Keratinocyte (primary cell): ENCODE measurements at regions not wholly inside any gene's neighbourhood (a gene's known extent, or its start where the extent isn't known, plus 50 kb on each side); places are given as distances from the start of the nearest gene placed in this dataset.

Experiments used
- DNase-seq: peaks from one replicate; pipeline ENCODE4 v3.0.0-alpha.2; 2011; ENCODE audit warnings: low read depth, missing footprints, low spot score
- FAIRE-seq: peaks from 2 replicates; lab custom pipeline; 2011; peaks lifted over from hg19 to GRCh38; lab: Jason Lieb, UNC
- H2AFZ ChIP-seq: 2 replicates; pipeline ENCODE4 v1.6.0; 2012; ENCODE audit warnings: low read length, control low read depth, inconsistent platforms; ENCODE audit not compliant: control insufficient read depth
- H3K27ac ChIP-seq: 2 replicates; pipeline ENCODE4 v1.5.1; 2011; ENCODE audit warnings: low read length; ENCODE audit not compliant: control insufficient read depth, insufficient read depth
- H3K27me3 ChIP-seq: 3 replicates; pipeline ENCODE4 v1.6.0; 2011; ENCODE audit warnings: low read length; ENCODE audit not compliant: control insufficient read depth, insufficient read depth; ENCODE audit errors: extremely low read depth
- H3K36me3 ChIP-seq, 2 experiments: 2 replicates in 1 of 2; 3 replicates in 1 of 2; pipeline ENCODE4 v1.5.1; 2011; ENCODE audit warnings: low read length in 2 of 2, mild to moderate bottlenecking in 1 of 2; ENCODE audit not compliant: control insufficient read depth in 2 of 2, insufficient read depth in 2 of 2; ENCODE audit errors: extremely low read depth in 1 of 2
- H3K4me1 ChIP-seq: 3 replicates; pipeline ENCODE4 v1.5.1; 2011; ENCODE audit warnings: low read length; ENCODE audit not compliant: control insufficient read depth, insufficient read depth; ENCODE audit errors: extremely low read depth
- H3K4me2 ChIP-seq: 3 replicates; pipeline ENCODE4 v1.6.0; 2011; ENCODE audit warnings: low read depth, low read length; ENCODE audit not compliant: control insufficient read depth, insufficient read depth; ENCODE audit errors: extremely low read depth
- H3K4me3 ChIP-seq, 3 experiments: fragments of 200-600 bp in 1 of 3; sonication (generic) in 1 of 3; 2 replicates in 2 of 3; 3 replicates in 1 of 3; pipeline ENCODE4 v1.5.1; 2011 to 2016; ENCODE audit warnings: low read length in 3 of 3, mild to moderate bottlenecking in 3 of 3, control low read depth in 2 of 3, inconsistent platforms in 1 of 3, low read depth in 1 of 3, mixed read lengths in 1 of 3, mixed run types in 1 of 3, moderate library complexity in 1 of 3; ENCODE audit not compliant: control insufficient read depth in 2 of 3, insufficient read depth in 2 of 3; ENCODE audit errors: extremely low read depth in 1 of 3
- H3K79me2 ChIP-seq: 2 replicates; pipeline ENCODE4 v1.6.0; 2012; ENCODE audit warnings: low read length; ENCODE audit not compliant: control insufficient read depth, insufficient read depth
- H3K9ac ChIP-seq: 3 replicates; pipeline ENCODE4 v1.6.0; 2011; ENCODE audit warnings: low read length; ENCODE audit not compliant: control insufficient read depth, insufficient read depth; ENCODE audit errors: extremely low read depth
- H3K9me1 ChIP-seq: 3 replicates; pipeline ENCODE4 v1.6.0; 2011; ENCODE audit warnings: low read length; ENCODE audit not compliant: control insufficient read depth, insufficient read depth; ENCODE audit errors: extremely low read depth
- H3K9me3 ChIP-seq: 2 replicates; pipeline ENCODE4 v1.5.1; 2012; ENCODE audit warnings: low read depth, low read length; ENCODE audit not compliant: control insufficient read depth
- H4K20me1 ChIP-seq: 3 replicates; pipeline ENCODE4 v1.6.0; 2011; ENCODE audit warnings: low read length; ENCODE audit not compliant: control insufficient read depth, insufficient read depth; ENCODE audit errors: extremely low read depth
- CTCF ChIP-seq, 3 experiments: IDR thresholded peaks in 1 of 3; conservative IDR thresholded peaks in 1 of 3; optimal IDR thresholded peaks in 1 of 3; 2 replicates in 2 of 3; 3 replicates in 1 of 3; pipeline versions ENCODE3 to v1.5.1; 2011; ENCODE audit warnings: low read length in 3 of 3, mild to moderate bottlenecking in 3 of 3, moderate library complexity in 2 of 3, control low read depth in 1 of 3, inconsistent platforms in 1 of 3; ENCODE audit not compliant: insufficient read depth in 2 of 3; ENCODE audit errors: extremely low read depth in 1 of 3
- EZH2 ChIP-seq: IDR thresholded peaks from one replicate; pipeline ENCODE4 v1.6.1; 2012; ENCODE audit warnings: inconsistent platforms, mild to moderate bottlenecking, low read length, moderate library complexity
- dilution Hi-C: fragments of 300-500 bp; cut with MboI; formaldehyde crosslinking; loops from one replicate; pipeline ENCODE4 v1.7.0; 2020; ENCODE audit warnings: low sequenced_read_pairs; ENCODE audit not compliant: extremely low pct_ligation_motif_present

GRCh38 chr12:127223011-127223410, 1044.0 kb upstream of the TMEM132C start:
- Histone ChIP-seq H3K36me3 (no peaks in the 10 kb centered on the region), H3K9ac (no peak overlapping the region), H3K79me2 (no peaks in the 10 kb centered on the region), H2AFZ (no peak overlapping the region), H3K9me1 (no peaks in the 10 kb centered on the region), H3K4me2 (no peak overlapping the region), H3K27me3 (no peaks in the 10 kb centered on the region), H3K4me3 (no peak overlapping the region), H3K4me1 (no peaks in the 10 kb centered on the region), H3K27ac (no peak overlapping the region), H3K9me3 (no peaks in the 10 kb centered on the region), H4K20me1 (no peaks in the 10 kb centered on the region)
- no peak for TF ChIP-seq EZH2
- TF ChIP-seq CTCF (optimal IDR thresholded peaks at IDR 0.05 in 1 of 3, IDR thresholded peaks at IDR 0.05 in 1 of 3, conservative IDR thresholded peaks at IDR 0.05 in 1 of 3; ENCODE audit: extremely low read depth in 1 of 3, insufficient read depth in 2 of 3, low read length in 3 of 3): no peak
- no peak for DNase-seq
- dilution Hi-C loops: no loop called here
- no peak for FAIRE-seq

DNA sequence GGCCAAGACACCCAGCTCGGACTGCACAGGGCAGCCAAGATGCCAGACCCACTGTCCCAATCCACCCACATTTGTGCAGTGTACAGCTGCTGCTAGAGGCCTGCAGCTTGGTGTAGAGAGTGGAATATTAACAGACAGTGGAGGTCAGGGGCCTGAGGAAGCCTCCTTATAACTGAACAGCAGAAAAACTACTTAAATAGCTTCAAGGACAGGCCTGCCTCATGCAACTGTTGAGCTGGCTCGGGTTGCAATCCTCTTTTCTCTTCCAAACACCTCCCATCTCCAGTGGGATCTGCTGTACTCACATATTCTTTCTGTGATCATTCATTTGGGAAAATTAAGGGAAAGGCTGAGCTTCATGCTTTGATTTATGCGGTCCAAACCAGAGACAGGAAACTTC, 1043.2 kb upstream of the TMEM132C start:
- Histone ChIP-seq H2AFZ (no peak overlapping the region), H3K4me2 (no peak overlapping the region)
- FAIRE-seq: no peak

More for the DNA sequence above, 1043.2 kb upstream of the TMEM132C start:
- no peaks in the 10 kb centered on the region for H3K79me2 ChIP-seq
- TF ChIP-seq CTCF (optimal IDR thresholded peaks at IDR 0.05 in 1 of 3, IDR thresholded peaks at IDR 0.05 in 1 of 3, conservative IDR thresholded peaks at IDR 0.05 in 1 of 3; ENCODE audit: extremely low read depth in 1 of 3, insufficient read depth in 2 of 3, low read length in 3 of 3): no peak
- no peak for TF ChIP-seq EZH2
- no peaks in the 10 kb centered on the region for H4K20me1 ChIP-seq
- H3K36me3 ChIP-seq: no peaks in the 10 kb centered on the region
- H3K4me1 ChIP-seq: no peaks in the 10 kb centered on the region
- H3K9me1 ChIP-seq: no peaks in the 10 kb centered on the region
- H3K9ac ChIP-seq: no peak overlapping the region
- no peak for DNase-seq
- dilution Hi-C loops: no loop called here
- H3K27me3 ChIP-seq: no peaks in the 10 kb centered on the region
- no peak overlapping the region for H3K27ac ChIP-seq
- no peak overlapping the region for H3K4me3 ChIP-seq
- H3K9me3 ChIP-seq: no peaks in the 10 kb centered on the region
